ENCODE measurements at regions not wholly inside any gene's neighbourhood (a gene's known extent, or its start where the extent isn't known, plus 50 kb on each side); places are given as distances from the start of the nearest gene placed in this dataset.

DNA sequence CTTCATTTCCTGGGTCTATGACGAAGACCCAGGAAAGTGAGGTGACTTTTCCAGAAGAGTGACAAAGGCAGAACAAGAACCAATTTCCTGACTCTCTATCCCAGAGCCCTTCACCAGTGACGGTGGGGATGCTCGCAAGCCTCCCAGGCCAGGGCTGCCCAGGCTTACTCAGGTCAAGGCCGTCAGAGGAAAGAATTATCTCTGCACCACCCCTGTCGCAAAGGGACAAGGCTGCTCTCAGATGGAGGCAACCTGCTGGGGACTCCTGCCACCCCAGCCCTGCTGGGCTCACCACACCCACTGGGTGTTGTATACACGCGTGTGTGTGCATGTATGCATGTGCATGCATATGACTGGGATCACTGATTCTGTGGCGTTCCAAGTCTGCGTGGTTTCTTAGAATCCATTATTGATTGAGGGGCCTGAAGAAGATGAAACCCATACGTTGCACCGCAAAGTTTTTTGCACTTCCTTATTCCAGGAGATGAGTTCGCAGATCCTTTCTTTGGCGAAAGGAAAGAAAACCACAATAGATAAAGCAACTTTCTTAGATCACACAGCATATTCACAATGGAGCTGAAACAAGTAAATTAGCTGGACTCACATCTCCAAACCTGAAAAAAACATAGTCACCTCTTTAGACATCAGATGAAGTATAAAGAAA is 255.8 kb downstream of the RHOU start:
- no peaks in the 10 kb centered on the region for H3K36me3 ChIP-seq (ENCODE audit: low read depth)
- no peaks in the 10 kb centered on the region for H3K9me3 ChIP-seq
- H3K4me3 ChIP-seq: no peak overlapping the region
- intact Hi-C loops (cut with DNase I, micrococcal nuclease): no loop called here
- no peaks in the 10 kb centered on the region for H3K4me1 ChIP-seq (ENCODE audit: low read depth)
- TF ChIP-seq, protein P1, sequence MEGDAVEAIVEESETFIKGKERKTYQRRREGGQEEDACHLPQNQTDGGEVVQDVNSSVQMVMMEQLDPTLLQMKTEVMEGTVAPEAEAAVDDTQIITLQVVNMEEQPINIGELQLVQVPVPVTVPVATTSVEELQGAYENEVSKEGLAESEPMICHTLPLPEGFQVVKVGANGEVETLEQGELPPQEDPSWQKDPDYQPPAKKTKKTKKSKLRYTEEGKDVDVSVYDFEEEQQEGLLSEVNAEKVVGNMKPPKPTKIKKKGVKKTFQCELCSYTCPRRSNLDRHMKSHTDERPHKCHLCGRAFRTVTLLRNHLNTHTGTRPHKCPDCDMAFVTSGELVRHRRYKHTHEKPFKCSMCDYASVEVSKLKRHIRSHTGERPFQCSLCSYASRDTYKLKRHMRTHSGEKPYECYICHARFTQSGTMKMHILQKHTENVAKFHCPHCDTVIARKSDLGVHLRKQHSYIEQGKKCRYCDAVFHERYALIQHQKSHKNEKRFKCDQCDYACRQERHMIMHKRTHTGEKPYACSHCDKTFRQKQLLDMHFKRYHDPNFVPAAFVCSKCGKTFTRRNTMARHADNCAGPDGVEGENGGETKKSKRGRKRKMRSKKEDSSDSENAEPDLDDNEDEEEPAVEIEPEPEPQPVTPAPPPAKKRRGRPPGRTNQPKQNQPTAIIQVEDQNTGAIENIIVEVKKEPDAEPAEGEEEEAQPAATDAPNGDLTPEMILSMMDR (IDR thresholded peaks at IDR 0.05): no peak
- no peak for ATAC-seq
- no peak for DNase-seq

DNA sequence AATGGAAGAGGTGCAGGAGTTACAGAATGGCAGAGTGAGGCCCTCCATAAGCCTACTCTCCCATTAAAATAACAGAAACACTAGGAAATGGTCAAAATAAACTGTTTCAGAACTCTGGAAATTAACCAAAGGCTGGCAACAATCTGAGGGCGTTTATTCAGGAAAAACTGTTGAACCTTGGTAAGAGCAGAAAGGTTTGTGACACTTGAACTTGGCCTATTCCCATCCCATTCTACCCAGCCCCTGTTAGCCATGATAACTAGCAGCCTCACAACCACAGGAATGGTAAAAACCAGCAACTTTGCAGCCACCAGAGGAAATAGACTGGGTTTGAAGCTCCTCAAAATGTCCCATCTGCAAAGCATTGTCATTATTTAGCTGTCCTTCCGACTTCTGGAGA is 256.8 kb downstream of the RHOU start:
- Histone ChIP-seq H3K36me3 (ENCODE audit: low read depth) (no peaks in the 10 kb centered on the region), H3K9me3 (no peaks in the 10 kb centered on the region), H3K4me1 (ENCODE audit: low read depth) (no peaks in the 10 kb centered on the region), H3K4me3 (no peak overlapping the region)
- intact Hi-C loops (cut with DNase I, micrococcal nuclease): no loop called here
- DNase-seq (no peak), ATAC-seq (no peak)
- TF ChIP-seq, protein P1 (IDR thresholded peaks at IDR 0.05): no peak

DNA sequence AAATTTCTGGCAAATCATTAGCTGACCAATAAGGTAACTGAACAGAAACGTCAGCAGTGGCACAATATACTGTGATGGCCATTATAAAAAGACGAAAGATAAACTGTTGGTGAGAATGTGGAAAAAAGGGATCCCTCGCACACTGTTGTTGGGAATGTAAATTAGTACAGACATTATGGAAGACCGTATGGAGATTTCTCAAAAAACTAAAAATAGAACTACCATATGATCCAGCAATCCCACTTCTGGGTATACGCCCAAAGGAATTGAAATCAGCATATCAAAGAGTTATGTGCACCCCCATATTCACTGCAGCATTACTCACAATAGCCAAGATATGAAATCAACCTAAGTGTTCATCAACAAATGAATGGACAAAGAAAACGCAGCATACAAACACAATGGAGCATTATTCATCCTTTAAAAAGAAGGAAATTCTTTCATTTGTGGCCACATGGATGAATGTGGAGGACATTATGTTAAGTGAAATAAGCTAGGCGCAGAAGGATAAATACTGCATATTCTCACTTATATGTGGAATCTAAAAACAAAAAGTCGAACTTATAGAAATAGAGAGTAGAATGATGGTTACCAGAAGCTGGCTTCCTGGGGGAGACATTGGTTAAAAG is 257.7 kb downstream of the RHOU start:
- Histone ChIP-seq H3K36me3 (ENCODE audit: low read depth) (no peaks in the 10 kb centered on the region), H3K9me3 (no peaks in the 10 kb centered on the region), H3K4me3 (no peak overlapping the region), H3K4me1 (ENCODE audit: low read depth) (no peaks in the 10 kb centered on the region)
- DNase-seq: no peak
- no peak for ATAC-seq
- TF ChIP-seq, protein P1 (IDR thresholded peaks at IDR 0.05): no peak
- intact Hi-C loops (cut with DNase I, micrococcal nuclease): no loop called here

DNA sequence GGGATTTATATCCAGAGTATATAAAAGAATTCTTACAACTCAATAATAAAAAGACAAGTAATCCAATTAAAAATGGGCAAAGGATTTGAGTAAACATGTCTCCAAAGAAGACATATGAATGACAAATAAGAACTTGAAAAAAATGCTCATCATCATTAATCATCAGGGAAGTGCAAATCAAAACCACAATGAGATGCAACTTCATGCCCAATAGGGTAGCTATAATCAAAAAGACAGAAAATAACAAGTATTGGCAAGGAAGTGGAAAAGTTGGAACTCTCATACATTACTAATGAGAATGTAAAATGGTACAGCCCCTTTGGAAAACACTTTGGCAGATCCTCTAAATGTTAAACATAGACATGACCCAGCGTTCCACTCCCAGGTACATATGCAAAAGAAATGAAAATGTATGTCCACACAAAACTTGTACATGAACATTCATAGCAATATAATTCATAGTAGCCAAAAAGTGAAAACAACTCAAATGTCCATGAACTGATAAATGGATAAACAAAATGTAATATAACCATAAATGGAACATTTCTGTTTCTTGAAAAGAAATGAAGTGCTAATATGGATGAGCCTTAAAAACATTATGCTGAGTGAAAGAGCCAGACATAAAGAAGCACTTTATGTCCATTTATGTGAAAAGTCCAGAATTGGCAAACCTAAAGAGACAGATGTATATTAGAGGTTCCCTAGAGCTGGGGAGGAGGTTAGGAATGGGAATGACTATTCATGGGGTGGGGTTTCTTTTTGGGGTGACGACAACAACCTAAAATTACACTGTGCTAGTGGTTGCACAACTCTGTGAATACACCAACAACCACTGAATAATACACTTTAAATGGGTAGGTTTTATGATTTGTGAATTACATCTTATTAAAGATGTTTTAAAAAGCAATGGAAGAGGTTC is 259.7 kb downstream of the RHOU start:
- no peak overlapping the region for H3K4me3 ChIP-seq
- no peaks in the 10 kb centered on the region for H3K36me3 ChIP-seq (ENCODE audit: low read depth)
- DNase-seq: no peak
- no peaks in the 10 kb centered on the region for H3K9me3 ChIP-seq
- H3K4me1 ChIP-seq (ENCODE audit: low read depth): no peaks in the 10 kb centered on the region
- intact Hi-C loops (cut with DNase I, micrococcal nuclease): no loop called here
- no peak for ATAC-seq
- TF ChIP-seq, protein P1 (IDR thresholded peaks at IDR 0.05): no peak

DNA sequence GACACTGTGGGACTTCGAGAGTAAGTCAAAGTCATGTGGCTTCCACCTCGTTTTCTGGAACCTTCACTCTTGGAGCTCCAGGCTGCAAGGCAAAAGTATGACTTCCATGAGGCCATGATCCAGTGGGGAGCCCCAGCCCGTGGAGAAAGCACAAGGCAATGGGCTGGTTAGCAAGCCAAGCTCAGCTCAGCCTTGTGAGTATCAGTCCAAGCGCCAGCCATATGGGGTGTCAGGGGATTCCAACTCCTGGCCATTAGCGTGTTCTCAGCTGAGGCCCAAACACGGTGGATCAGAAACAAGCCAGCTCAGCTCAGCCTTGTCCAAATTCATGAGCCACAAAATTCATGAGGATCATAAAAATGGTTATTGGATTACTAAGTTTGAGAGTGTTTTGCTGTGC is 261.0 kb downstream of the RHOU start:
- Histone ChIP-seq H3K4me3 (no peak overlapping the region), H3K4me1 (ENCODE audit: low read depth) (no peaks in the 10 kb centered on the region), H3K9me3 (no peaks in the 10 kb centered on the region), H3K36me3 (ENCODE audit: low read depth) (no peaks in the 10 kb centered on the region)
- DNase-seq (no peak), ATAC-seq (no peak)
- intact Hi-C loops (cut with DNase I, micrococcal nuclease): no loop called here
- TF ChIP-seq, protein P1 (IDR thresholded peaks at IDR 0.05): no peak

All from mucosa of descending colon (tissue), 3 donors.